ENCODE measurements at regions not wholly inside any gene's neighbourhood (a gene's known extent, or its start where the extent isn't known, plus 50 kb on each side); places are given as distances from the start of the nearest gene placed in this dataset.

DNA sequence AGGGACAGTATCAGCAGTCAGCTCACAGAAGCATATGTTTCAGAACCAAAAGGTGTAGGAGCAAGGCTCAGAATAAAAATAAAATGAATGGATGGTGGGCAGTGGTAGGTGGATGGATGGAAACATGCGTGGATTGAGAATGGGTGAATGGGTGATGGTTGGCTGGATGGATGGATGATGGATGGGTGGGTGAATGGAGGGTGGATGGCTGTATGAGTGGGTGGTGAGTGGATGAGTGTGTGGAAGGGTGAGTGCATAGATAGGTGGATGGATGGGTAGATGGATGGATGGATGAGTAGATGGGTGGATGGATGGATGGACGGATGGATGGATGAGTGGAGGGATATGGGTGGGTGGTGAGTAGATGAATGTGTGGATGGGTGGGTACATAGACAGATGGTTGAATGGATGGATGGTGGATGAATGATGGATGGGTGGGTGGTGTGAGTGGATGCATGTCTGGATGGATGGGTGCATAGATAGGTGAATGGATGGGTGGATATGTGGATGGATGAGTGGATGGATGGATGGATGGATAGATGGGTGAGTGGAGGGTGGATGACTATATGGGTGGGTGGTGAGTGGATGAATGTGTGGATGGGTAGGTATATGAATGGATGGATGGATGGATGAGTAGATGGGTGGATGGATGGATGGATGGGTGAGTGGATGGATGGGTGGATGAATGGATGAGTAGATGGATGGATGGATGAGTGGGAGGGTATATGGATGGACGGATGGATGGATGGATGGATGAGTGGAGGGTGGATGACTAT is 164.2 kb downstream of the C9orf50 start:
- Histone ChIP-seq H3K4me1 (replicated peaks; ENCODE audit: insufficient read depth) (peaks cover 35% of the 10 kb centered on the region), H2AFZ (no peak overlapping the region), H3K9me2 (ENCODE audit: insufficient read depth) (no peaks in the 10 kb centered on the region), H3K4me3 (no peak overlapping the region), H3K27ac (no peak overlapping the region), H3K79me2 (ENCODE audit: low read depth) (no peaks in the 10 kb centered on the region), H3F3A (ENCODE audit: insufficient read depth, low read depth) (peaks cover 14% of the 10 kb centered on the region), H3K36me3 (ENCODE audit: low read depth) (no peaks in the 10 kb centered on the region), H3K4me2 (no peak overlapping the region), H3K27me3 (ENCODE audit: insufficient read depth, low read depth) (no peaks in the 10 kb centered on the region), H4K20me1 (ENCODE audit: insufficient read depth) (no peaks in the 10 kb centered on the region), H3K9me3 (ENCODE audit: insufficient read depth, low read depth) (no peaks in the 10 kb centered on the region)
- intact Hi-C loops (cut with micrococcal nuclease; ENCODE audit: unreplicated experiment) = no loop called here
- DNase-seq = no peak
- CTCF ChIA-PET = no interaction called here
- TF ChIP-seq EZH2 (IDR thresholded peaks at IDR 0.05; ENCODE audit: low read depth) = no peak
- TF ChIP-seq, protein P1, sequence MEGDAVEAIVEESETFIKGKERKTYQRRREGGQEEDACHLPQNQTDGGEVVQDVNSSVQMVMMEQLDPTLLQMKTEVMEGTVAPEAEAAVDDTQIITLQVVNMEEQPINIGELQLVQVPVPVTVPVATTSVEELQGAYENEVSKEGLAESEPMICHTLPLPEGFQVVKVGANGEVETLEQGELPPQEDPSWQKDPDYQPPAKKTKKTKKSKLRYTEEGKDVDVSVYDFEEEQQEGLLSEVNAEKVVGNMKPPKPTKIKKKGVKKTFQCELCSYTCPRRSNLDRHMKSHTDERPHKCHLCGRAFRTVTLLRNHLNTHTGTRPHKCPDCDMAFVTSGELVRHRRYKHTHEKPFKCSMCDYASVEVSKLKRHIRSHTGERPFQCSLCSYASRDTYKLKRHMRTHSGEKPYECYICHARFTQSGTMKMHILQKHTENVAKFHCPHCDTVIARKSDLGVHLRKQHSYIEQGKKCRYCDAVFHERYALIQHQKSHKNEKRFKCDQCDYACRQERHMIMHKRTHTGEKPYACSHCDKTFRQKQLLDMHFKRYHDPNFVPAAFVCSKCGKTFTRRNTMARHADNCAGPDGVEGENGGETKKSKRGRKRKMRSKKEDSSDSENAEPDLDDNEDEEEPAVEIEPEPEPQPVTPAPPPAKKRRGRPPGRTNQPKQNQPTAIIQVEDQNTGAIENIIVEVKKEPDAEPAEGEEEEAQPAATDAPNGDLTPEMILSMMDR (conservative IDR thresholded peaks at IDR 0.05) = no peak
- no TSS peak for BruUV-seq (replicated peaks)
- POLR2A ChIA-PET (ENCODE audit: unreplicated experiment) = no interaction called here

GRCh38 chr9:129455151-129455995 is 165.5 kb downstream of the C9orf50 start:
- intact Hi-C loops (cut with micrococcal nuclease; ENCODE audit: unreplicated experiment) = no loop called here
- ChIA-PET CTCF (no interaction called here), POLR2A (ENCODE audit: unreplicated experiment) (interaction anchor here (0.6 kb wide), 1 partner anchor 42 kb away, joined by 3 read pairs; no protein-coding TSS in a partner anchor)
- BruUV-seq (replicated peaks) = no TSS peak
- H3K4me3 ChIP-seq = no peak overlapping the region
- no peak overlapping the region for H3K4me2 ChIP-seq
- peaks cover 24% of the 10 kb centered on the region for H3K4me1 ChIP-seq (replicated peaks; ENCODE audit: insufficient read depth)
- no peaks in the 10 kb centered on the region for H3K9me2 ChIP-seq (ENCODE audit: insufficient read depth)
- no peaks in the 10 kb centered on the region for H3K36me3 ChIP-seq (ENCODE audit: low read depth)
- DNase-seq = no peak
- no peak overlapping the region for H2AFZ ChIP-seq
- H4K20me1 ChIP-seq (ENCODE audit: insufficient read depth) = no peaks in the 10 kb centered on the region
- no peaks in the 10 kb centered on the region for H3K9me3 ChIP-seq (ENCODE audit: insufficient read depth, low read depth)
- no peaks in the 10 kb centered on the region for H3K79me2 ChIP-seq (ENCODE audit: low read depth)
- H3K27me3 ChIP-seq (ENCODE audit: insufficient read depth, low read depth) = no peaks in the 10 kb centered on the region
- TF ChIP-seq, protein P1 (conservative IDR thresholded peaks at IDR 0.05) = no peak
- no peak for TF ChIP-seq EZH2 (IDR thresholded peaks at IDR 0.05; ENCODE audit: low read depth)
- no peak overlapping the region for H3K27ac ChIP-seq
- H3F3A ChIP-seq (ENCODE audit: insufficient read depth, low read depth) = peaks cover 7% of the 10 kb centered on the region; the same call in 1 of the 2 replicates

GRCh38 chr9:129454467-129455067 is 166.3 kb downstream of the C9orf50 start:
- TF ChIP-seq EZH2 (IDR thresholded peaks at IDR 0.05; ENCODE audit: low read depth) = no peak
- TF ChIP-seq, protein P1 (conservative IDR thresholded peaks at IDR 0.05) = no peak
- ChIA-PET POLR2A (ENCODE audit: unreplicated experiment) (no interaction called here), CTCF (no interaction called here)
- DNase-seq = no peak
- no peak overlapping the region for H3K4me2 ChIP-seq
- no peaks in the 10 kb centered on the region for H3K9me3 ChIP-seq (ENCODE audit: insufficient read depth, low read depth)
- H4K20me1 ChIP-seq (ENCODE audit: insufficient read depth) = no peaks in the 10 kb centered on the region
- no peaks in the 10 kb centered on the region for H3K9me2 ChIP-seq (ENCODE audit: insufficient read depth)
- H3K27ac ChIP-seq = no peak overlapping the region
- H3K27me3 ChIP-seq (ENCODE audit: insufficient read depth, low read depth) = no peaks in the 10 kb centered on the region
- no peaks in the 10 kb centered on the region for H3K79me2 ChIP-seq (ENCODE audit: low read depth)
- no peaks in the 10 kb centered on the region for H3K36me3 ChIP-seq (ENCODE audit: low read depth)
- no TSS peak for BruUV-seq (replicated peaks)
- intact Hi-C loops (cut with micrococcal nuclease; ENCODE audit: unreplicated experiment) = no loop called here
- peaks cover 7% of the 10 kb centered on the region; the same call in 1 of the 2 replicates for H3F3A ChIP-seq (ENCODE audit: insufficient read depth, low read depth)
- H3K4me3 ChIP-seq = no peak overlapping the region
- no peak overlapping the region for H2AFZ ChIP-seq
- H3K4me1 ChIP-seq (replicated peaks; ENCODE audit: insufficient read depth) = peaks cover 18% of the 10 kb centered on the region
